Subcutaneous abdominal adipose tissue (tissue), 5 donors: ENCODE measurements at regions not wholly inside any gene's neighbourhood (a gene's known extent, or its start where the extent isn't known, plus 50 kb on each side); places are given as distances from the start of the nearest gene placed in this dataset.

ENCODE experiments used
- H3K27ac ChIP-seq: one replicate; pipeline ENCODE4 v1.7.0; 2013; ENCODE audit warnings: low read depth, mild to moderate bottlenecking, inconsistent platforms, low read length, moderate library complexity
- H3K27me3 ChIP-seq, 5 donors: one replicate each; pipeline ENCODE4 v1.7.0; 2013; ENCODE audit warnings: low read length in 5 of 5, inconsistent platforms in 1 of 5; ENCODE audit not compliant: control insufficient read depth in 5 of 5, insufficient read depth in 4 of 5
- H3K36me3 ChIP-seq, 5 donors: one replicate each; pipeline ENCODE4 v1.7.0; 2013; ENCODE audit warnings: low read length in 5 of 5; ENCODE audit not compliant: control insufficient read depth in 5 of 5, insufficient read depth in 5 of 5
- H3K4me1 ChIP-seq, 5 donors: one replicate each; pipeline ENCODE4 v1.7.0; 2013; ENCODE audit warnings: low read length in 5 of 5, mild to moderate bottlenecking in 3 of 5, moderate library complexity in 1 of 5; ENCODE audit not compliant: control insufficient read depth in 5 of 5, insufficient read depth in 5 of 5
- H3K4me3 ChIP-seq, 5 donors: one replicate each; pipeline ENCODE4 v1.7.0; 2013; ENCODE audit warnings: low read length in 5 of 5, low read depth in 1 of 5
- H3K9ac ChIP-seq, 5 donors: one replicate each; pipeline ENCODE4 v1.7.0; 2013; ENCODE audit warnings: low read length in 5 of 5, mild to moderate bottlenecking in 4 of 5, moderate library complexity in 3 of 5
- H3K9me3 ChIP-seq, 5 donors: one replicate each; pipeline ENCODE4 v1.7.0; 2013; ENCODE audit warnings: low read length in 5 of 5; ENCODE audit not compliant: control insufficient read depth in 5 of 5
- donor health status: healthy.
- donor health status: healthy.
- donor health status: healthy.
- donor health status: healthy.
- donor health status: healthy.

DNA sequence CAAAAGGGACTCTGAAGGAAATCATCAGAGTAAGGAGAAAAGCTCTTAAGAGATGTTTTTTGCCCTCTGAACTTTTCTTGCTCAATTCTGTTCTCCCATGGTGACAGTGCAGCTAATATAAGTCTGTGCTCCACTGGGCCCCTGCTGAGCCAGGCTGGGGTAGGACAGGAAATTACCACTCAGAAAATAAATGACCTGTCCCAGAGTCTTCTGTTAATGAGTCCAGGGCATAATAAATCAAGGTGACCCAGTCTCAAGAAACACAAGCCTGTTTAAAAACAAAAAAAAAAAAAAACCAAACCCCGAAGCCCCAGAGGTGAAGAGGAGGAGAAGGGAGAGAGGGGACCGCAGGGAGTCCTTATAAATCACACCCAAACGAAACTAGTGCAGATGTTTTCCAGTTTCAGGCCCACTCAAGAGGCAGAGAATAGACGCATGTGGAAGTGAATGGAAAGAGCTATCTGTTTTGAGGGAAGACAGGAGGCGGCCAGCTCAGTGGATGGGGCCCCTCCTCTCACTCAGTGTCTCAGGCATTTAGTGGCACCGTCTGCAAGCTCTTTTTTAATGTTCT lies 59.8 kb upstream of the BOC start:
- H3K9me3 ChIP-seq = no peaks in the 10 kb centered on the region
- H3K27ac ChIP-seq = peak overlapping the region; percentile 57
- H3K4me3 ChIP-seq = no peak overlapping the region
- H3K4me1 ChIP-seq = peaks cover 1 to 43% (median 39%) of the 10 kb centered on the region in 5 donors
- H3K36me3 ChIP-seq = no peaks in the 10 kb centered on the region
- peak overlapping the region in 1 of 5 donors; percentile 13 for H3K9ac ChIP-seq
- H3K27me3 ChIP-seq = no peaks in the 10 kb centered on the region

- no peaks in the 10 kb centered on the region for H3K27me3 ChIP-seq
- no peak overlapping the region for H3K9ac ChIP-seq
- no peaks in the 10 kb centered on the region for H3K36me3 ChIP-seq
- H3K9me3 ChIP-seq = no peaks in the 10 kb centered on the region
- H3K4me1 ChIP-seq = peaks cover 1 to 53% (median 42%) of the 10 kb centered on the region in 5 donors
- H3K27ac ChIP-seq = no peak overlapping the region
- no peak overlapping the region for H3K4me3 ChIP-seq
Measured at GRCh38 chr3:113152849-113153248, 58.5 kb upstream of the BOC start.

- H3K9ac ChIP-seq = no peak overlapping the region
- peaks cover 0 to 56% (median 41%) of the 10 kb centered on the region in 5 donors for H3K4me1 ChIP-seq
Measured at GRCh38 chr3:113153499-113154107, 57.8 kb upstream of the BOC start.

GRCh38 chr3:113156816-113157333 lies 54.5 kb upstream of the BOC start:
- H3K27ac ChIP-seq = peak overlapping the region; percentile 46
- no peaks in the 10 kb centered on the region for H3K27me3 ChIP-seq
- H3K9ac ChIP-seq = no peak overlapping the region
- H3K9me3 ChIP-seq = peaks cover 0 to 3% (median 0%) of the 10 kb centered on the region in 5 donors
- peaks cover 0 to 35% (median 22%) of the 10 kb centered on the region in 5 donors for H3K4me1 ChIP-seq
- H3K36me3 ChIP-seq = no peaks in the 10 kb centered on the region
- no peak overlapping the region for H3K4me3 ChIP-seq

More at GRCh38 chr3:113153499-113154107, 57.8 kb upstream of the BOC start:
- H3K36me3 ChIP-seq = no peaks in the 10 kb centered on the region
- H3K4me3 ChIP-seq = no peak overlapping the region
- no peak overlapping the region for H3K27ac ChIP-seq
- H3K27me3 ChIP-seq = no peaks in the 10 kb centered on the region
- peaks cover 0 to 3% (median 0%) of the 10 kb centered on the region in 5 donors for H3K9me3 ChIP-seq

DNA sequence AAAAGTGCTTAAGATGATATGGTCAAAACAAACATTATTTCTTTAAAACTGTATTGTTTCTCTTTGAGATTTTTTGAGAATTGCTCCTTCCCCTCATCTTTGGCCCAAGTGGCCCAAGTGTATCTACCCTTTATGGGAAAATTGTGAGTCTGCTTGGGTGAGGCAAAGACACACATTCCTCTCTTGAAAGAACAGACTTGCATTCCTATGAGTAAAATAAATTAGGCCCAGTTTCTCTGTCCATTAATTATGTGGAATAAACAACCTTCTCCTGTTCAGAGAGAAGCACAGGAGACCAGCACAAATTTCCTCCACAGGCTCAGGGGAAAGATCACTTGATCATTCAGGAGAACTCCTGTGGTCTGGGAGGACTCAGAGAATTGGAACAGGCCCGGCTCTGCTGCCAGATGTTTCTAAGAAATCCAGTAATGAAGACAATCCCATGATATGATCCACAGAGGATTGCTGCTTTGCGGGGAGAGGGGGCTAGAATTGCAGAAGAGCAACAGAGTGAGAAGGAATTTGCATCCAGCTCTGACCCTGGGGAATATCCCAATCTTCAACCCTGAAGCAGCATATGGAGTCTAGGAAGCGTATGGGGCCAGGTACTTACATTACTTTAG lies 53.8 kb upstream of the BOC start:
- Histone ChIP-seq H3K27ac (peak overlapping the region; percentile 46), H3K36me3 (no peaks in the 10 kb centered on the region), H3K4me1 (peaks cover 0 to 30% (median 15%) of the 10 kb centered on the region in 5 donors), H3K9me3 (peaks cover 0 to 3% (median 0%) of the 10 kb centered on the region in 5 donors), H3K9ac (no peak overlapping the region), H3K4me3 (no peak overlapping the region), H3K27me3 (no peaks in the 10 kb centered on the region)

DNA sequence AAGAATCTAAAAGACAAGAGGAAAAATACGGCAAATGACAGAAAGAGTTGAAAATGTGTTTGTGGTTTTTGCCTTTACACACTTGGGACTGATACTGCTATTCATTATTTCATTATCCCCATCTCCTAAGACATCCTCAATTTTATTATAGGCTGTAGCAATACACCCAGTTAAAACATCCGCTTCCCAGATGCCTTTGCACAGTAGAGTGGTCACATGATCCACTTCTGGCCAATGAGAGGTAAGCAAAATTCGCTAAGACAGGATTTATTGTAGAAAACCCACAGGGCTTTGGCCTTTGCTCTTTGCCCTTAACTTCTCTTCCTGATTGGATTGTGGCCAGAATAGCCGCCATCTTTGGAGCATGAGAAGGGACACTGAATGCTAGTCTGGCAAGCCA lies 53.2 kb upstream of the BOC start:
- Histone ChIP-seq H3K27ac (peak overlapping the region; percentile 46), H3K36me3 (no peaks in the 10 kb centered on the region), H3K4me3 (no peak overlapping the region), H3K4me1 (peaks cover 0 to 24% (median 15%) of the 10 kb centered on the region in 5 donors), H3K9me3 (peaks cover 0 to 3% (median 0%) of the 10 kb centered on the region in 5 donors), H3K9ac (no peak overlapping the region), H3K27me3 (no peaks in the 10 kb centered on the region)
